Cerebellar cortex (tissue), 1 donor: ENCODE measurements at regions not wholly inside any gene's neighbourhood (a gene's known extent, or its start where the extent isn't known, plus 50 kb on each side); places are given as distances from the start of the nearest gene placed in this dataset.

Experiments
- DNase-seq: peaks from one replicate; pipeline ENCODE4 v3.0.0-alpha.2; 2015; ENCODE audit warnings: low spot score

DNA sequence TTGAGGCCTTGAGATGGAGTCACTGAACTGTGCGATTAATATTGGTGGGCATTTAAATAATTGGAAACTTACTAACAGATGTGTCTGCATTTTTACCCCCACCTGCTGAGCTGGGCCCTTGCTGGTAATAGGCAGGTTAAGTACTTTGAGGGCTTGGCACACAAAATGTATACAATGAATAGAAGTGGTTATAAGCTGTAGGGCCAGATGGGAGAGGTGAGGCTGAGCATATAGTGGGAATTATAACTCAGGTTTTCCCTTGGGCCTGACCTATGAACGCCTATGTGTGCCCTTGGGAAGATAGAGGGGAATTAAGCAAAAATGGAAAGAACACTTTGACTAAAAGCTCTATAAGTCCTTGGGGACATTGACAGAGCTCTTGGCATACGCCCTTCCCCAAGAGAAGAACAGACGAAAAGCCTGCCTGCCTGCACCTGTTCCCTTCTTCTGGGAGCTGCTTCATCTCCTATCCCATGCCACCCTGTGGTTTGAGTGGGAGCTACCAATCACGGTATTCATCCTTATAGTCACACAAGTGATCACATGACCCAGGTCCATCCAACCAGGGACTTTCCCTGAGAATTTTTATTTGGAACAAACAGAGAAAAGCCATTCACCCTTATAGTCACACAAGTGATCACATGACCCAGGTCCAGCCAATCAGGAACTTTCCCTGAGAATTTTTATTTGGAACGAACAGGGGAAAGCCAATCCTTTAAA, 260.7 kb upstream of the CSF3R start:
- no peak for DNase-seq

DNA sequence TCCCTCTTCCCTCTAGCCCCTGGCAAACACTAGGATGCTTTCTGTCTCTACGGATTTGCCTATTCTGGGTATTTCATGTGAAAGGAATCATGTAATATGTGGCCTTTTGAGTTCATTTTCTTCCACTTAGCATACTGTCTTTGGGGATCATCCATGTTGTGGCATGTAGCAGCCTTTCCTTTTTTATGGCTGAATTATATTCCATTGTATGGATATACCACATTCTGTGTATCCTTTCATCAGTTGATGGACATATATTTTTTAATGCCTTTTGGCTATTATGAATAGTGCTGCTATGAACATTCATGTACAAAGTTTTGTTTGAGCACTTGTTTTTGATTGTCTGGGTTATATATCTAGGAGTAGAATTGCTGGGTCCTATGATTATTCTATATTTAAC, 258.4 kb upstream of the CSF3R start:
- DNase-seq, result no peak

DNA sequence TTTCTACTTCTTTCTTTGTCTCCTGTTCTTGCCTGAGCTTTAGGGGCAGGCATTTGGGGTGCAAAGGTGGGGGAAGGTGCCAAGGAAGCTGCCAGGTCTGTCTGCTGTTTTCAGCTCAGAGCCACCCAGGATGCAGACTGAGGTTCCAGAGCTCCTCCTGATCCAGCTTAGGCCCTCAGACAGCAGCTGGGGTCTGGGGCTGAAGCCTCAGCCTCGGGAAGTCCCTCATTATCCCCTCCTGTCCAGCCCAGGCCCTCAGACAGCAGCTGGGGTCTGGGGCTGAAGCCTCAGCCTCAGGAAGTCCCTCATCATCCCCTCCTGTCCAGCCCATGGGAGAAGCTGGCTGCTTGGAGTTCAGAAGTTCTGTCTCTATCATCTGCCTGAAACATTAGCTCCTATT, 257.7 kb upstream of the CSF3R start:
- DNase-seq, result no peak

DNA sequence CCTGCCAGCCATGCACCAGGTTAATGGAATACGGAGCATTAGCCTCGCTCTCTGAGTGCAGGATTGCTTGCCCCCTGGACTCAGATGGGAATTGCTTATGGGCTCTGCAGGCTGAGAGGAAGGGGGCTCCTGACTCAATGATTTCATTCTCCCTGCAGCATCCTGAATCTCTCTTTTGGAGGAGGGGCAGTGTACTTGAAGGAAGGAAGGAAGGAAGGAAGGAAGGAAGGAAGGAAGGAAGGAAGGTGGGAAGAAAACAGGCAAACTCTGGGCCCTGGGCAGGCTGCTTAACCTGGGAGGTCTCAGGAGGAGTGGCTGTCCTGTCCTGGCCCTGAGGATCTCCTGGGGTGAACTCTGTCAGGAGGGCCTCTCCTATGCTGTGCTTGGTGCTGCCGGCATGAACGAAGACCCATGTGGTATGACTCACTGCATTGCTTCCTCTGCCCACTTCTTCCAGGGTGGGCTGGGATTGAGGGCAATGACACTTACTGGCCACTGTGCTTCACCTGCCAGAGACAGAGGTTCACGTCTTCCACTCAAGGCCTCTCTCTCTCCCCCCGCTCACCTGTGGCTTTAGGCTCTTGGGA, 257.1 kb upstream of the CSF3R start:
- DNase-seq, result no peak

DNA sequence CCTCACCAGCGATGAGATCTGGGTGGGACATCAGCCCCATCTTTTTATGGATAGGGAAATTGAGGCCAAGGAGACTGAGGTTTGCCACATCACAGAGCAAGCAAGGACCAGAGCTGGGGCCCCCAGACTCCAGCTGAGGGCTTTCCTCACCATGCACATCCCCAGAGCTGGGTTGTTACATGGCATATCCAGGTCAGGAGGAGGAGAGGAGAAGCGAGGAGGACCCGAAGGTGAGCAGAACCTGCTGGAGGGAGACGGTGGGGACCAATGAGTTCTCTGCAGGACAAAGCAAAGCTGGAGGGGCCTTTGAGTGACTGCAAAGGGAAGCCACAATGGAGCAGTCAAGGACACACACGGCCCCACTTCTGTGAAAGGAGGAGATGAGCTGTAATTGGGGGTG, 255.5 kb upstream of the CSF3R start:
- no peak for DNase-seq

DNA sequence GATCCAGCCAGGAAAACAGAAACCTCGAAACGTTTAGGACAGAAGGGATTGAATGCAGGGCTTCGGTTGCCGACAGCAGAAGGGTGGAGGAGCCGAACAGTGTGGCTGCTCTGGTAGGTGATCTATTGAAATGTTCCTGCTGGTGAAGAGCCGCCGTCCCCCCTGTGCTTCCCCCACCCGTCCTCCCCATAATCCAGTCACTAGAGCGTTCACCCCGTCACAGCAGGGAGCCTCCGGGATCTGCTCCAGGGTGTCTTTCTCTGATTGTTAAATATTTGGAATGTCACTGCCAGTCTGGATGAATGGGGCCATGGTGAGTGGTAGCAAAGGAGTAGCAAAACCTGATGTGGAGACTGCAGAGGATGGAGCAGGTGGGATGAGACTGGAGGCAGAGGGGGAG, 255.1 kb upstream of the CSF3R start:
- no peak for DNase-seq

DNA sequence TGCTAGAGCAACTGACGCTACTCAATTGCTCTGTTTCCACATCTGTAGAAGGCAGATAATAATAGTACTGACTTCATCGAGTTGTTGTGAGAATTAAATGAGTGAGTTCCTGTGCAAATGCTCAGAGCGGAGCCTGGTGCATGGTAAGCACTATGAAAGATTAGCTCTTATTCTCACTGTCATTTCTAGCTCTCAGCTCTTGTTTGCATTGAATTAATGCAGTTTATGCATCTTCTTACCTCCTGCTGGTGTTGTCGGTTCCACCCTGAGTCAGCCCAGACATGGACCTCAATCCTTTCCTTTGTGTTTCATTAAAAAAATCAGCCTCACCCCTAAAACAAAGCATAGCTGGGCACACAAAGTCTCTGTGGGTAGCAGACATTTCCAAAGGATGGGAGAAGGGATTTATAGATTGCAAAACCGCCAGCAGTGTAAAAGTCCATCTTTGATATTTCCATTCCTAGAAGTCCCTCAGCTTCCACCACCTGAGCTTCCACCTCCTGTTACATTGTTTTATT, 254.4 kb upstream of the CSF3R start:
- no peak for DNase-seq

DNA sequence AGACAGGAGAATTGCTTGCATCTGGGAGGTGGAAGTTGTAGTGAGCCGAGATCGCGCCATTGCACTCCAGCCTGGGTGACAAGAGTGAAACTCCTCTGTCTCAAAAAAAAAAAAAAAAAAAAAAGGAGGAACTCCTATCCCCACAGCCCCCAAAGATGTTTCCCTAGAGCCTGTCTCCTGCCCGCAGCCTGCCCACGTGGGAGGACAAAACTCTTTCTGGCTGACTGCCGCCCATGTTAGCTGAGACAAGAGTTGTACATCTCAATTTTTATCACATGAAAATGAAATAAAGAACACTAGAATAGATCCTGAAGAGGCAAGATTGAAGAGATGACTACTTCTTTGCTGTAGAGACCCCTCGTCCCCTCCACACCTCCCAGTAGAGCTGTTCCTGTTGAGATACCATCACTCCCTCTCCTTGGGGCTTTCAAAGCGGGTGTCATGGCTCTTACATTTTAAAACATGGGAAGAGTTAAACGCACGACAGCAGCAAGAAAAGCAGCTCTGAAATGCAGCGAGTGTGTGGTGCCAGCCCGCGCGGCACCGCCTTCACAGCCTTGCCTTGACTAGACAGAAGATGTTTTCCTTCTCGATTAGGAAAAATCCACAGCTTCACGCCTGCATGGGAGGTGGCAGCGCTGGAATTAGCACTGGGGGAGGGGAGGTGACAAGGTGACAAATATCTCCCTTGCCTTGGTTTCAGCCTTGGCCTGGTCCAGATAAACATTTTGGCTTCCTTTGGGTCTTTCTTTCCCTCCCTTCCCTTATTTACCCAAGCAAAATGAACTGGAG, 253.4 kb upstream of the CSF3R start:
- DNase-seq, result no peak

DNA sequence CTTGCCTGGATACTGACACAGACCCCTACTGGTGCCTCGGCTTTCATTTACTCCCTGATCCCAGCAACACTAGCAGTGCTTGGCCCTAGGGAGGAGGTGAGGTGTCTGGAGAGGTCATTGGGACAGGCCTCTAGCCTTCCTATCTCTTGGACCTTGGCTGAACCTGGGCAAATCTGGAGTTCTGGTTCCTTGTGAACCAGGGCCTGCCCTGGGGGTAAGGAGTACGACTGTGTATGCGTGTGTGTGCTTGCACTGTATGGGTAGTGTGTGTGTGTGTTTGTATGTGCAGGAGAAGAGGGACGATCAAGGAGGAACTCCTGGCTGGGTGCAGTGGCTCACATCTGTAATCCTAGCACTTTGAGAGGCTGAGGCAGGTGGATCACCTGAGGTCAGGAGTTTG, 252.7 kb upstream of the CSF3R start:
- no peak for DNase-seq

DNA sequence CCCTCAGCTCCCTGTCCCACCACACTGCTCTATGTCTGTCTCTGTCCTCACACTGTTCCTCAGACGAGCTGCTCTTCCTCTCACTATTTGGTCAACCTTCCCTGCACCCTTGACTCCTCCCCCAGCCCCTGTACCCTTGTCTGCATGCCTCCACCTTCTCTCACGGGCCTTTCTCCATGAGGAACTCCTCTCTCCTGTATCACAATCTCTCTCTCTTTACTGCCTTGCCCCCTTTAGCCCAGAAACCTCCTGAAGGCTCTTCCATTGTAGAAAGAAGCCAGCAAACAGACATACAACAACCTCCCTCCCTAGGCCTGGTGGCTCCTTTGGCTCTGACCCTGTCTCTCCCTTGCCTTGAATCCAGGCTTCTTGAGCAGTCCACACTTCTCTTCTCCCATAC, 251.6 kb upstream of the CSF3R start:
- no peak for DNase-seq

DNA sequence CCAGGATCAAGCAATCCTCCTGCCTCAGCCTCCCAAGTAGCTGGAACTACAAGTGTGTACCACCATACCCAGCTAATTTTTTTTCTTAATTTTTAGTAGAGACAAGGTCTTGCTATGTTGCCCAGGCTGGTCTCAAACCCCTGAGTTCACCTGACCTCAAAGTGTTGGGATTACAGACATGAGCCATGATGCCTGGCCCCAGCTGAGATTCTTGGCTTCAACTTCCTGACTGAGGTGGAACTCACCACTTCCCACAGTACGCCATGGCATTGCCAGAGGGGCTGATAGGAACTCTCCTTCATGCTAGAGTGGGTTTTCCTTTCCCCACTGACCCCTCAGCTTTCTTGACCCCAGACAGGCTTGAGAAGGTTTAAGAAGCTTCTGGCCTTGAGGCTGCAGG, 251.0 kb upstream of the CSF3R start:
- no peak for DNase-seq

DNA sequence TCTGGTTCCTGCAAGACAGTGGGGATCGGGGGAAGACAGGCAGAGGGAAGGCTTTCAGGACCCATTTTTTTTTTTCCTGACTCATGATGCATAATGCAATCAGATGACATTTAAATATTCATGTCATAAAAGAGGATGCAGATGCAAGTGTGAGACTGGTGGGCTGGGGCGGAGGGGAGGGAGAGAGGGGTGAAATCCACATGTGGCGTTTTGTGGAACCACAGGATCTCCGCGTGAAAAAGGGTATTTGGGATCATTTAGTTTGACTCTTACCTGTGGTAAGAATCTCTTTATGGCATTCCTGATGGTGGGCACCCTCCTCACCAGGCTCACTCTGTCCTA, 249.3 kb upstream of the CSF3R start:
- DNase-seq, result no peak

DNA sequence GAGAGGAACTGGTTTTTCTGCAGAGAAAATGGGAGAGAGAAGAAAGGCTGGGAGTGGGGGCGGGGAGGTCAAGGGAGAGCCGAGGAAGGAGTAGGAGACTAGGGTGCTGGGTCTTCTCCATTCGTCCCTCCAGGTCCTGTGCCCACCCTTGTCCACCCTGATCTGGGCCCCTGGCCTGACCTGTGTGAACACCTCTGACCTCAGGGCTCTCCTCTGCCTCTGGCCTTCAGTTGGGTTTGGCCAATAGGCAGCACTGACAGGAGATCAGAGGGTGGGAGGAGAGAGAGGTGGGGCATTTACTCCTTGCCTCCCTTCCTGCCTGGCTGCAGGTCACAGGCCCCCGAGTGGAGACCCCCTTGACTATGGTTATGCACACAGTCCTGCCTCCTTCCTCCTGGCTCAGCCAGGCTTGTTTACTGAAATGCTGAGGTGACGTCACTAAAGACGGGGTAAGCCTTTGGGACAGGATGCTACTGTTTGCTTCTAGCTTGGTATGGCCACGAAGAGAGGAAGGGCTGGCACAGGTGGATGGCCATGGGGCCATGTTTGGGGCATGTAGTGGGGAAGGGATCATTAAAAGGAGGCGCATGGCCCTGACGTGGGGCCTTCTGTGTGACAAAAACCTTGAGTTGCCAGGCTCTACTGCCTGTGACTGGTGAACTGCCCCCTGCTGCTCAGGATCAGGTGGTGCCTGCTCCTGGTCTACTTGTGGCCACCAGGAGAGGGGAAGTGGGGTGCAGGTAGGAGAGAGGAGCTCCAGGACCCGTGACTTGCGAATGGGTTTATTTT, 248.7 kb upstream of the CSF3R start:
- DNase-seq, result no peak

DNA sequence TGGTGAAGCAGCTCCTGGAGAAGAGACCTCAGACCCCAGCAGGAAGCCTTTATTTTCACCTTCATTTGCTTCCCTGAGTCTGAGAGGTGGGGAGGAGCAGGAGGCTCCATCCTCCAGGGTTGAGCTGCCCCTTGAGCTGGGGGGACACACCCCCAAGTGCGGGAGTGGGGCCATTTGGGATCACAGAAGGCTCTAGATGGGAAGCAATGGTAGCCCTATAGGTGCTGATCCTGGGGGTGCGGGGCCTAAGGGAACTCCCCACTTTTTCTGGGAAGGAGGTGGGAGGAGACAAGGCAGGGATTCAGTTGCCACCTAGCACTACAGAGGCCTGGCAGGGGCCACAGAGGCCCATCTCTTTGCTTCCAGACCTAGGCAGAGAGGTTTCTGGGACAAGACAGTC, 247.9 kb upstream of the CSF3R start:
- no peak for DNase-seq

DNA sequence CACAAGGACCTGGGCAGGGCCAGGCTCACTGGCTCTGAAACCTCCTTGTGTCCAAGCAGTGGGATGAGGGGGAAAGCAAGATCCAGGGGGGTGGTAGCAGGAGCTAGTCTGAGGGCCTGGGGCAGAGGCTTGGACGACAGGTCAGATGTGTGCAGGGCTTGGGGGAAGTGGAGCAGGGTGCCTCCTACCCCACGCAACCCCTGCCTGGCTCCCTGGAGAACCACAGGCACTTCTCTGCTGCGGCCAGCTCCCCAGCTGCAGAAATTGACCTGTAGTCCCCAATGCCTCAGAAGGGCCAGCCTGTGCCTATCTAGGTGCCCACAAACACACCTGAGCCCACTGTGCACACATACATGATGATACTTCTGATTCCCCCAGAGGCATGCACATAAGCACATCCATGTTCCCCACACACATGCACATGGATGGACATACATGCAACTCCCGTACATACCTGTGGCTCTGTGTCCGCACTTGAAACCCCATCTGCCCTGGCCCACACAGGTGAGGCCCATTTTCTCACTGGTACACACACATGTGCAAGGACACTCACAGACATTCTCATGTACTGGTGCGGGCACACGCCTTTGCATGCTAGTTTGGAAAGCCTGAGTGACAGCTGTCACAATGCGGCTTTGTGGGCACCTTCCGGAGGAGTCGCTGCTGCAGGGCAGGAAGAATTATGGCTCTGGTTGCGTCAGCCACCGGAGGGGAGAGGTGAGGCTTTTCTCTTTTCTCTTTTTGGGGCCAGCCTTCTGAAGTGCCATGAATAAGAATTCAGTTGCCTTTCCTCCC, 247.2 kb upstream of the CSF3R start:
- DNase-seq, result no peak

DNA sequence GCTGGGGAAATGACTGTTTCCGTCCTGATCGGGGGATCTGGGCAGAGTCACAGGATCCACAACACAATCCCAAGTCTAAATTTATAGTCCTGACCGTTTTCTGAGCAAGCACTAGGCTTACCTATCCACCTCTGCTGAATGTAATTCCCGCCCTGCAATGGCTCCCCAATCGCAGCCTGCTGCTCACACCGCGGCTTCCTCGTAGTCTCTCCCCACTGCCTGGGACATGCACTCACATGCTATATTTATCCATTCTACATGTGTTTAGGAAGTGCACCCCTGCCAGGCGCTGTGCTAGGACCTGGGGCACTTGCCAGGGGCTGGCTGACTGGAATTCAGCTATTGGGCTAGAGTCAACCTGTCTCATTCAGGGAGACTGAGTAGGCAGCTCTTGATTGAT, 246.6 kb upstream of the CSF3R start:
- no peak for DNase-seq

DNA sequence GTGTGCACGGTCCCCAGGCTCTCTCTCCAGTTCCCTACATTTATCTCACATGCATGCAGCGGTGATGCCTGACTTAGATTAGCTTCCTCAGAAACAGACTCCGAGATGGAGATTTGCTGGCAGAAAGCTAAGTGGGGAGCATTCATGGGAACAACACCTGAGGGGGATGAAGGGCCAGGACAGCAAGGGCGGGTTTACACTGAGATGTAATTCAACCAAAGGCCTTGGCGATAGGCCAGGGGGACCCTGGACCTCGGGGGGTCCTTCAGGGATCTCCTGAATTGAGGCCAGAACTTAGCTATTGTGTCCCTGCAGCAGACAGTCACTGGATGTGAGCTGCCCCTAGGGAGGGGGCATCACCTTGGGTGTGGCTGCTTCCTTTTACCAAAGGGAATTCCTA, 246.1 kb upstream of the CSF3R start:
- DNase-seq, result no peak

DNA sequence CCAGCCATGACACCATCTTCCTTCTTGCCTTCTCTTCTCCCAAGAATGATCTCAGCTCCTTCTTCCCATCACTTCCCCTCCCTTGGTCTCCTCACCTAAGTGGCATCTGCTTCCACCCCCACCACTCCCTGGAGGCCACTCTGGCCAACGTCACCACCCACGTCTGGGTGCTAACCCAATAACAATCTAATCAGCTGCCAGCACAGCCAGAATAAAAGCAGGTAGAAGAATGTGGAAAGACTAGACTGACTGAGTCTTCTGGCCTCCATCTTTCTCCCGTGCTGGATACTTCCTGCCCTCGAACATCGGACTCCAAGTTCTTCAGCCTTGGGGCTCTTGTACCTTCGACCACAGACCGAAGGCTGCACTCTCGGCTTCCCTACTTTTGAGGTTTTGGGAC, 245.3 kb upstream of the CSF3R start:
- DNase-seq, result no peak

DNA sequence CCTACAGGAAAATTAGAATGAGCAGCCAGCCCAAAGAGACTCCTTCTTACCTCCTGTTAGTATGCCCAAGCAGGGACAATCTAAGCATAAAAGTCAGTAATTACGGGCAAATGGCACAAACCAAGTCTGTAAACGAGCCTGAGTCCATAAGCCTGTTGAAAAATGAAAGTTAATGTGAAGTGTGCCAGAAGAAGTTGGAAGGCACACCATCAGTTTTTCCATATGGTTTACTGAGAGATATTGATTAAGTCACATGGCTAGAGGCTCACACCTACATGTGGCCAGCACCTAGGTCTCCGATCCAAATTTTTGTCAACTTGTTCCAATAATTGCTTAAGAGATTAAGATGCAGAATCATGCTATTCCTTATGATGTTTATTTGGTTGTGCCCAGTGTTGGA, 242.4 kb upstream of the CSF3R start:
- no peak for DNase-seq

DNA sequence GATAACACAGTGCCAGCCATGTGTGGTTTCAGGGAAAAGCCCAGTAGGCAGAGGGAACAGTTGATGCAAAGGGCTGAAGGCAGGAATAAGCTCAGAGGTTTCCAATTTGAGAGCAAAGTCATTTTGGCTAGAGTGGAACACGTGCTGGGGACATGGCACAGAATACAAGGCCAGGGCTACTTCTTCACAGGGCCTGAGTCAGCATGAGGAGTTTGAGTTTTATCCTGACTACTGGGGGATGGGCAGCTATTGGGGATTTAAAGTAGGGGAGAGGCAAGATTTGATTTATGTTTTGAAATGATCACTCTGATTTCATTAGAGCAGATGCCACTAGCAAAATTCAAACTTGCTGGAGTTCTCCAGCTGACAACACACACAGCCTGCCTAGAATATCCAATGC, 241.1 kb upstream of the CSF3R start:
- DNase-seq, result no peak

DNA sequence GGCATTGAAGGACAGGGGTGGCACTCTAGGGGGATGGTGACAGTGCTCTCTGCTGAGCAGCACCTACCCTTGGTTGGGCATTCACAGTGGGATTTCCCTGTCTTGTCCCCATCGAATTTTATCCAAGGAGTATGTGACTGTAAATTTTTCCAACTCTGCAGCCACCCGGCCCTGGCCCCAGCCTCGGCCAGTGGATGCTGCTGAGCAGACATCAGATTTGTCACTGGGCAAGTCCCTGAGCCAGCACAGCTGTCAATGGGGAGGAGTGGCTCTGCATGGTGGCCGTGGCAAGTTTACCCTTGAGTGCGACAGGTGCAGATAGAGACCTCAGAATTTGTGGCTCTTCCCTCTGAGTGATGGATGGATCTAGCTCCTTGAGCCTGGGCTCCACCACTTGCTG, 240.2 kb upstream of the CSF3R start:
- no peak for DNase-seq

DNA sequence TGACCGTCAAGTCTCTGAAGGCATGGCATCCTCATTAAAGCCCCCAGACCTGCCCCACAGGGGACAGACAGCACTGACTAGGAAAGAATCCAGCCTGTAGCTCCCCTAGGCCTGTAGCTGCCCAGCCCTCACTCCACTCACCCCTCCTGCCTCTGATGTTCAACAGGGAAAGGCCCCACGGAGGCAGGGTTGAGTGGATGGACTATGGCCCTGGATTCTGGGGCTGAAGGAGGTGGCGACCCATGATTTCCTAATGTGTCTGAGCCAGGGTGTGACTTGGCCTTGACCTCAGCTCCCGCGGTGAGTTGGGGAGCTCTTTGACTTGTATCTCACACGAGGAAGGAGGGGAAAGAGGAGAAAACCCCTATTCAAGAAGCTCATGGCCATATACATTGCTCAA, 238.5 kb upstream of the CSF3R start:
- DNase-seq, result no peak
